ENCODE measurements at regions not wholly inside any gene's neighbourhood (a gene's known extent, or its start where the extent isn't known, plus 50 kb on each side); places are given as distances from the start of the nearest gene placed in this dataset.
"Not testable (repeated sequence)": the region's sequence is repeated elsewhere in the genome, so short reads cannot be mapped to it uniquely, and the experiment has no call there.

DNA sequence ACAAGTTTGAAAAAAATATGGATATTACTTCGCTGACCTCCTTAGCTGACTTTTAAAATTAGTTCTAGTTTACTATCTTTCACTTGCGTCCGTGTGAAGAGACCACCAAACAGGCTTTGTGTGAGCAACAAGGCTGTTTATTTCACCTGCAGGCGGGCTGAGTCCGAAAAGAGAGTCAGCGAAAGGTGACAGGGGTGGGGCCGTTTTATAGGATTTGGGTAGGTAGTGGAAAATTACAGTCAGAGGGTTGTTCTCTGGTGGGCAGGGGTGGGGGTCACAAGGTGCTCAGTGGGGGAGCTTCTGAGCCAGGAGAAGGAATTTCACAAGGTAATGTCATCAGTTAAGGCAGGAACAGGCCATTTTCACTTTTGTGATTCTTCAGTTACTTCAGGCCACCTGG lies 203.7 kb downstream of the POM121L12 start:
- DNase-seq, result not testable (repeated sequence)

DNA sequence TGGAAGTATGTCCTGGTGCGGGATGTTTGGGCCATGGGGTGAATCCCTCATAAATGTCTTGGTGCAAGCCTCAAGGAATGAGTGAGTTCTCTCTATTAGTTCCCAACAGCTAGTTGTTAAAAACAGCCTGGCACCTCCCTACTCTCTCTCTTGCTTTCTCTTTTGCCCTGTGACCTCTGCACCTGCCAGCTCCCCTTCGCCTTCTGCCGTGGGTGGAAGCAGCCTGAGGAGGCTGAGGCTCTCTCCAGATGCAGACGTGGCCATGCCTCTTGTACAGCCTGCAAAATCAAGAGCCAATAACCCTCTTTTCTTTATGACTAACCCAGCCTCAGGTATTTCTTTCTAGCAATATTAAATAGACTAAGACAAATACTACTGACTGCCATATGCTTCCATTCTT lies 210.3 kb downstream of the POM121L12 start:
- no peak for DNase-seq

GRCh38 chr7:53246957-53247356 lies 211.5 kb downstream of the POM121L12 start:
- no peak for DNase-seq

DNA sequence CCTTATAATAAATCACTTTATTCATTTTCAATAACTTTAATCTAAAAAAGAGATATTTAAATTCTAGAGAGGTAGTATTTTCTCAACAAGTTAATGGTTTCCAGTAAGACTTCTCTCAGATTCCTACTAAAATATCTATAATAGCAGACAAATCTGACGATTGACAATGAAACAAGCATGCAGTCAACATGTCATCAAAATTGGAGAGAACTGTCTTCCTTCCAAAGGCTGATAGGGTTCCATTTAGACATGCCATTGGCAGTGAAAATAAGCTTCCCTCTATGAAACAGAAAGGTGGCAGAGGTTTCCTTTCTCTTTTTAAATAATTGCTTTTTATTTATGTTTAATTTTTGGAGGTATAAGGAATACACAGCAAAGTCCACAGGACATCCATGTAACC lies 217.1 kb downstream of the POM121L12 start:
- no peak for DNase-seq

GRCh38 chr7:53272081-53272480 lies 236.6 kb downstream of the POM121L12 start:
- DNase-seq, result no peak

DNA sequence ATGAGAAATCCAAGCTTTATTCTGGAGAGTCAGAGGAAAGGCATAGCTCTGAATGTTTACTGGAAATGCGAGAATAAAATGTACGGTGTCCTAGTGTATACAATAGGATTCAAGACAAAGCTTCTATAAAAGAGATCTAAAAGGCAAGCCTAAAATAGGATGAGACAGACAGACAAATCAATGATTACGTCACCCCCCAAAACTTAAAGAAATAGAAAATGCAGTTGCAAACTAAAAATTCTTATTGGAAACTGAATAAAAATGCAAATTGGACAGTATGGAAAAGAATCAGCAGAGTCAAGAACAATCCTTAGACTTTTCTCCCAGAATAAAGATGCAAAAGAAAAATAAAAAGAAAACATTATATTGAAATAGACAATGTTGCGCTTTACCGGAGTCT lies 245.9 kb downstream of the POM121L12 start:
- DNase-seq, result no peak

GRCh38 chr7:53292341-53292740 lies 256.9 kb downstream of the POM121L12 start:
- no peak for DNase-seq

GRCh38 chr7:53302496-53303246 lies 267.2 kb downstream of the POM121L12 start:
- DNase-seq, result no peak

- DNase-seq, result no peak
Observed at GRCh38 chr7:53303781-53304180, 268.3 kb downstream of the POM121L12 start.

GRCh38 chr7:53306846-53307245 lies 271.4 kb downstream of the POM121L12 start:
- no peak for DNase-seq

DNA sequence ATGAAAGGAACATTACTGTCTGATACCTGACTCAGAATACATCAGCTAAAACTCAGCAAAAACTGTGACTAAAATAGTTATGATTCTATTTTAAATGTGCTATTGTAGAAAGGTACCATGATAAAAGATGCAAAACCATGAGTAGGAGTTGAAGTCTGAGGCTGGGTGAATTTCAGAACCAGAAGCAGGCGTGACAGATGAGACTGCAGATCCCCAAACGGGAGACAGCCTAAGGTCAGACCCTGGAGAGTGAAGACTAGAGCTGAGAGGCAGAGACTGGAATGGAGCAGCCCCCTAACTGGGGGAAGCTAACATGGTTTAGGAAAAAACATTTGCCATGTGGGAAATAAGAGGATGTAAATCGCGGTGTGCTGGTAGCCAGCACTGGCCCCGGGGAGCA lies 275.8 kb downstream of the POM121L12 start:
- DNase-seq, result no peak

GRCh38 chr7:53315981-53316380 lies 280.5 kb downstream of the POM121L12 start:
- no peak for DNase-seq

GRCh38 chr7:53318566-53318965 lies 283.1 kb downstream of the POM121L12 start:
- no peak for DNase-seq

GRCh38 chr7:53325061-53325460 lies 289.6 kb downstream of the POM121L12 start:
- no peak for DNase-seq

DNA sequence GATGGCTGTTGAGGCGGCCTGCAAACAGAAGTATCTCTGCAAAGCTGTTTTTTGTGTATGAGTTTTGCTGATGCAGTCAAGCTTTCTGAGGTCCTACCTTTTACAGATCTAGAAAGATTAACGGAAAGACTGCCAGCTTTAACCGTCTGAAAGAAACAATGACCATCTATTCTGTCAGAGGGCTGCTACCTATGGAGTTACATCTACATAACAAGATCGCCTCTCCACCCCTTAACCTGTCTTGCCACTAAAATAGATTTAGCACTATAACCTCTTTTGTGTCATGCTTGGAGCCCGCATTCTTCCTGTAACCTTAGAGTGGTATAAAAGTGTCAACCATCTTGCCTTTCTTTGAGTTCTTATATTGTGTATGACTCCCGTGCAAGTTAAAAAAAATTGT lies 291.2 kb downstream of the POM121L12 start:
- DNase-seq, result no peak

DNA sequence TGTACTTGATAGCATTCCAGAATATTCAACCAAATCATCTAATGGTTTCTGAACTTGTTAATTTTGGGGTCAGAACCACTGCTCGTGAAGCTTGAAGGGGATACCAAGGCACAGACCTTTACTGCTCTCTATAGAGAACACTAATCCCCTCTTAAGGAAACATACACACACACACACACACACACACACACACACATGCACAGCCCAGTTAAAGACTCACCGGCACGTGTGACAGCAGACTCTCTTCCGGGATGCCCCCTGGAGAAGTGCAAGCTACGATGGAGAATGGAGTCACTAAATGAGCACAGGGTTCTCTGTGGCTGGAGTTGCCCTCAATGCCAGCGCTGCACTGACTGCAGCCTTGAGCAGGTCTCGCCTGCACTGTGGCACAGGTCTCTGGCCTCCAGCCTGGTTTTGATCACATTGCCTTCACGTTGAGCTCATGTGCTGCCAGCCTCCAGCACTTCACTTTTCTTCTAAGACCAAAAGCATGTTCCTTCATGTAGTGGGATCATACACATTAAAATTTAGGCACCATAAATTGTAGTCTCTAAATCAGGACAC lies 300.8 kb downstream of the POM121L12 start:
- no peak for DNase-seq

DNA sequence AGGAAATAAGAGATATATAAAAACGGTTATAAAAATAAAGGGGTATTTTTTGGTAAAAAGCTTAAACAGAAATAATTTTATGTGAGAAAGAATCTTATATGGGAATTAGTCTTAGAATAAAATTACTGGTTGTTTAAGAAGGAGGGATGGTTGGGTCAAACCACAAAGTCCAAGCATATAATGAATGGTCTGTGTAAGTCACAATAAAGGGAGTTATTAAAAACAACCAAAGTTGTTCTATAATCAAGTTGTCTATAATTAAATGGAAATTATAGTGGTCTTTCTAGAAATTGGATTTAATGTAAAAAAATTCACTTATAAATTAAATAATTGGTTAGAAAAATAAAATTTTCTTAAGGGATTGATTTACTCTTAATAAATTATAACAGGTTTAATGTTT lies 304.8 kb downstream of the POM121L12 start:
- DNase-seq, result no peak

DNA sequence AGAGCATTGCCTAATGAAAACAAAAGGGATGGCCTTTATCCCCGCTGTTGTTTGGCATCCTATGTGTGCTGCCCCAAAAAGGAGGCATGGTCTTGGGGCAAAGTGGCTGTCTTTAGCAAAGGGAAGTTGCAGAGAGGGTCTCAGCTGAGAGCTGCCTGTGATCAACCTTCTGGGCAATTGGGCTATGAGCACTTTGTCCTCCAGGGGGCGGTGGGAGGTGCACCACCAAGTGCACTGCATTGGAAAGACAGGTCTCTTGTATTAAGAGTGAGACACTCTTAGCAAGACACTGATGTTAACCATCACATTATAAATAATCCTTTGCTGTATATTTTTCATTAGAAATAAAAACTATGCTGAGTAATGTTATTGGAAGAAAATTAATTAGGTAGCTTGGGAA lies 314.8 kb downstream of the POM121L12 start:
- DNase-seq, result peak; percentile 13

DNA sequence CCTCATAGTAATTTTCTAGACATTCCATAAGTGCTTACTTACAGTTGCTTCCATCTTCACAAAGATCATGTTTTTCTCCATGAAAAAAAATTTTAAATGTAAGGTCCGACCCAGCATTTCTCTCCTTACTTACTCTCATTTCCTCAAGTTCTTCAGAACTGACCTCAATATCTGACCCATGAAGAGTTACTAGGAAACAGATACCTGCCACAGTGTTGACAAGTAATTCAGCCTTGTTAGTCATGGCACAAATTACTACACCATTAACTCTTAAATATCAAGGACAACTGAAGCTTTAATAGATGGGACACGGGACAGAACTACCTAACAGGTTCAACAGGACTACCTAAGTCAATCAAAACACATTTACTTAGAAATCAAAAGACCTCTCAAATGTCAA lies 316.2 kb downstream of the POM121L12 start:
- DNase-seq, result no peak

DNA sequence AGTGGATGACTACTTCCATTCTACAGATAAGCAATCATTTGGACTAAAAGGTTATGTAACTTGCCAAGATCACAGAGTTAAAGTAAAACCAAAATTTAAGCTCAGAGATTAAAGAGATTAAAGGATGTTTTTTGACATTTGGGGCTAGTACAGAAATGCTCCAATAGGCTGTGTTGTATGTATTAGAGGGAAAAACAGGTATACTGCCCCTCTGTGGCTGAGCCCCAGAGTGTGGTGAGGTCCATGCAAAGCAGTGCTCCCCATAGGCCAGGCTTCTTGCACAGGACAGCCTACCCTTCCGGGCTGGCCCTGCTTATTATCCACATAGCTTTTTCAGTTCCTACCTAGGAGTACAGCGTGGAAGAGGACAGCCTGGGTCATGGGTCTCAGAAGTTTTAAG lies 322.8 kb downstream of the POM121L12 start:
- no peak for DNase-seq

GRCh38 chr7:53383131-53383530 lies 347.7 kb downstream of the POM121L12 start:
- no peak for DNase-seq

- not testable (repeated sequence) for DNase-seq
Observed at GRCh38 chr7:53385239-53385638, 349.8 kb downstream of the POM121L12 start.

GRCh38 chr7:53387515-53387914 lies 352.1 kb downstream of the POM121L12 start:
- DNase-seq, result no peak

- no peak for DNase-seq
Observed at GRCh38 chr7:53397911-53398310, 362.5 kb downstream of the POM121L12 start.

DNA sequence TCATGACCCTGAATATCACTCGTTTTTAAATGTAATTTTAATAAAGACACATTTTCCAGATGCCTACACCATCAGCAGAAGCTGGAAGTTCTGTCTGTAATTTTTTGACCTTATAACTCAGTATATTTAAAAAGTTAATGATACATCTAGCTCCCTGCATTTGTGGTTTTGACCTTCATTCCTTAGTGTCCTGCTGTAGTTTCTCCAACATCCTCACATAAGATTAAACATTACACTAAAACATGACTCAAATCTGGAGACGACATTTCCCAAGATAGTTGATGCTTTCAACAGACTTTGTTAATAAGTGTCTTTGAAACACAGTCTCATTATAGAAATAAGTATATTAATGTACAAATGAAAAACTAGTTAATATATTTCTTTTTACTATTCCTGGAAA lies 363.1 kb downstream of the POM121L12 start:
- DNase-seq, result no peak

Data from NCI-H748 treated with DMSO at 0.1 percent for 48 hours (cell line).